IPS-15b (cell line): ENCODE measurements at regions not wholly inside any gene's neighbourhood (a gene's known extent, or its start where the extent isn't known, plus 50 kb on each side); places are given as distances from the start of the nearest gene placed in this dataset.
"Not testable (repeated sequence)": the region's sequence is repeated elsewhere in the genome, so short reads cannot be mapped to it uniquely, and the experiment has no call there.

ENCODE experiments used
- H3K27me3 ChIP-seq: one replicate; pipeline ENCODE4 v1.6.1; 2013; ENCODE audit warnings: low read length; ENCODE audit not compliant: control insufficient read depth, insufficient read depth
- H3K36me3 ChIP-seq: one replicate; pipeline ENCODE4 v1.6.1; 2013; ENCODE audit warnings: low read length; ENCODE audit not compliant: control insufficient read depth, insufficient read depth
- H3K4me1 ChIP-seq: one replicate; pipeline ENCODE4 v1.6.1; 2013; ENCODE audit warnings: mild to moderate bottlenecking, low read length; ENCODE audit not compliant: control insufficient read depth, insufficient read depth
- H3K4me3 ChIP-seq: one replicate; pipeline ENCODE4 v1.5.1; 2013; ENCODE audit warnings: low read depth, low read length
- H3K9ac ChIP-seq: one replicate; pipeline ENCODE4 v1.6.1; 2013; ENCODE audit warnings: low read depth, mild to moderate bottlenecking, low read length
- H3K9me3 ChIP-seq: one replicate; pipeline ENCODE4 v1.6.1; 2013; ENCODE audit warnings: mild to moderate bottlenecking, low read length; ENCODE audit not compliant: control insufficient read depth, insufficient read depth

DNA sequence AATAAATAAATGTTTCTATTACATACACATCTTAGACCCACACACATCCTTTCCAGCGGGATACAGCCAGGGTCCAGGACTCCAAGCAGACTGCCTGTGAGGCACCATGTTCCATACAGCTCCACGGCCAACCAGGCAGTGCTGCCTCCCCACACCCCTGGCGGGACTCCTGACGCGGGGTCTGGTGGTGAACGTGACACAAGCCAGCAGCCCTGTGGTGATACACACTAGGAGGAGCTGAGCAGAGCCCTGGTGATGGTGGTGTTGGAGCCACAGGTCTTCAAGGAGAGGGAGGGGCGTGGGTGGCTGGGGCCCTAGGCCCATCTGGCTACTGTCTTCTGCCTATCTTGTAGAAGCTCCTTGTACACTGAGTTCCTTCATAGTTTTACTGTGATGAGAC, 53.1 kb upstream of the LPCAT1 start:
- H3K9me3 ChIP-seq, H3K36me3 ChIP-seq, H3K27me3 ChIP-seq, H3K4me3 ChIP-seq, H3K9ac ChIP-seq, H3K4me1 ChIP-seq: not testable (repeated sequence)

GRCh38 chr5:1575991-1576714, 52.4 kb upstream of the LPCAT1 start:
- H3K27me3 ChIP-seq, H3K36me3 ChIP-seq, H3K4me3 ChIP-seq, H3K9me3 ChIP-seq, H3K4me1 ChIP-seq, H3K9ac ChIP-seq: not testable (repeated sequence)

GRCh38 chr5:1575491-1575890, 51.7 kb upstream of the LPCAT1 start:
- H3K4me1 ChIP-seq, H3K9ac ChIP-seq, H3K27me3 ChIP-seq, H3K4me3 ChIP-seq, H3K9me3 ChIP-seq: not testable (repeated sequence)
- H3K36me3 ChIP-seq: peaks cover 15% of the 10 kb centered on the region

GRCh38 chr5:1574023-1574318, 50.2 kb upstream of the LPCAT1 start:
- H3K9ac ChIP-seq, H3K27me3 ChIP-seq, H3K9me3 ChIP-seq, H3K4me1 ChIP-seq, H3K4me3 ChIP-seq: not testable (repeated sequence)
- H3K36me3 ChIP-seq: peaks cover 15% of the 10 kb centered on the region

GRCh38 chr5:1573217-1574022, 49.7 kb upstream of the LPCAT1 start:
- peaks cover 15% of the 10 kb centered on the region for H3K36me3 ChIP-seq
- H3K4me1 ChIP-seq, H3K9ac ChIP-seq, H3K9me3 ChIP-seq, H3K4me3 ChIP-seq, H3K27me3 ChIP-seq: not testable (repeated sequence)
